Loucy (cell line): ENCODE measurements at regions not wholly inside any gene's neighbourhood (a gene's known extent, or its start where the extent isn't known, plus 50 kb on each side); places are given as distances from the start of the nearest gene placed in this dataset.

Experiments used
- CTCF ChIP-seq: fragments of 200-600 bp; sonication (generic); conservative IDR thresholded peaks from 2 replicates; pipeline ENCODE4 v1.5.1; 2014; ENCODE audit warnings: mild to moderate bottlenecking, antibody characterized with exemption, low read length
- EZH2phosphoT487 ChIP-seq: fragments of 200-600 bp; IDR thresholded peaks from 2 replicates; pipeline ENCODE4 v1.6.1; 2018; ENCODE audit warnings: antibody characterized with exemption, mild to moderate bottlenecking, moderate library complexity, borderline replicate concordance

- no peak for TF ChIP-seq CTCF
- TF ChIP-seq EZH2phosphoT487, result no peak
These were observed 86.5 kb upstream of the ATP1A1 start for GRCh38 chr1:116286541-116286971.
